A549 (cell line): ENCODE measurements at regions not wholly inside any gene's neighbourhood (a gene's known extent, or its start where the extent isn't known, plus 50 kb on each side); places are given as distances from the start of the nearest gene placed in this dataset.

Experiments
- CEBPB ChIP-seq, 2 experiments: fragments of >200 bp in 1 of 2; sonication (Bioruptor Twin) in 1 of 2; formaldehyde crosslinking in 1 of 2; IDR thresholded peaks; 2 replicates each; pipeline ENCODE4 v1.6.1; 2012 to 2016
- CTCF ChIP-seq: fragments of >200 bp; sonication (Bioruptor Twin); formaldehyde crosslinking; IDR thresholded peaks from 3 replicates; pipeline ENCODE4 v1.5.1; 2016

GRCh38 chr6:119894811-119895210, 545.2 kb upstream of the MAN1A1 start:
- no peak for TF ChIP-seq CTCF
- no peak for TF ChIP-seq CEBPB (IDR thresholded peaks at IDR 0.05)
